ENCODE measurements at regions not wholly inside any gene's neighbourhood (a gene's known extent, or its start where the extent isn't known, plus 50 kb on each side); places are given as distances from the start of the nearest gene placed in this dataset.

DNA sequence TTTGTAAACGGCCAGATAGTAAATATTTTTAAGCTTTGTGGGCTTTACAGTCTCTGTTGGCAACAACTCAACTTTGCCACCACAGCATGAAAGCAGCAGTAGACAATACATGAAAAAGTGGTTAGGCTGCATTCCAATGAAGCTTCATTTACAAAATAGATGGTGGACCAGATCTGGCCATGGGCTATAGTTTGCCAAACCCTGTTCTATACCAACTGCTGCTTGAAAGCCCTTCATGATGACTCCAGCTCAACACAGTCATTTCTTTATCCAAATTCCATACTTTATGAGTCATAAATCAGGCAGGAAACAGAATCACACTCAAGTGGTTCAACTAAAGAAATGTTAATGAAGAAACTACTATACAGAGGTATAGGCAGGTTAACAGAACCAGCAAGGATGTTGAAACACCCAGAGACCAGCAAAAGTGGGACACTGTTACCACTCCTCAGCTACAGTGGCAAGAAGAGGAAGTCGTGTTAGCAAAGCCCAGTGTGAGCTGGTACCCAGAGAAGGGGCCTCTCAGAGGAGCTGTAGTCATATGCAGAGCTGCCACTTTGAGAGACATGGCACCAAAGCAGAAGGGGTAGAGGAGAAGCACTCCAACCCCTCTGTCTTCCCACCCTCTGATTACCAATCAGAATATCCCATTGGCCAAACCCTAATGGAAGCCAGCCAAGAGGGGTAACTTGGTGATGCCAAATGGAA is 72.5 kb downstream of the PRLHR start:
- Histone ChIP-seq H3K9me3 (no peaks in the 10 kb centered on the region), H3K4me1 (no peaks in the 10 kb centered on the region), H3K4me3 (no peak overlapping the region), H3K27me3 (no peaks in the 10 kb centered on the region), H3K27ac (no peak overlapping the region), H3K36me3 (no peaks in the 10 kb centered on the region)
- no peak for TF ChIP-seq EP300 (IDR thresholded peaks at IDR 0.05)
- TF ChIP-seq POLR2AphosphoS5 (IDR thresholded peaks at IDR 0.05): no peak
- no peak for TF ChIP-seq POLR2A (IDR thresholded peaks at IDR 0.05)
- TF ChIP-seq, protein P1, sequence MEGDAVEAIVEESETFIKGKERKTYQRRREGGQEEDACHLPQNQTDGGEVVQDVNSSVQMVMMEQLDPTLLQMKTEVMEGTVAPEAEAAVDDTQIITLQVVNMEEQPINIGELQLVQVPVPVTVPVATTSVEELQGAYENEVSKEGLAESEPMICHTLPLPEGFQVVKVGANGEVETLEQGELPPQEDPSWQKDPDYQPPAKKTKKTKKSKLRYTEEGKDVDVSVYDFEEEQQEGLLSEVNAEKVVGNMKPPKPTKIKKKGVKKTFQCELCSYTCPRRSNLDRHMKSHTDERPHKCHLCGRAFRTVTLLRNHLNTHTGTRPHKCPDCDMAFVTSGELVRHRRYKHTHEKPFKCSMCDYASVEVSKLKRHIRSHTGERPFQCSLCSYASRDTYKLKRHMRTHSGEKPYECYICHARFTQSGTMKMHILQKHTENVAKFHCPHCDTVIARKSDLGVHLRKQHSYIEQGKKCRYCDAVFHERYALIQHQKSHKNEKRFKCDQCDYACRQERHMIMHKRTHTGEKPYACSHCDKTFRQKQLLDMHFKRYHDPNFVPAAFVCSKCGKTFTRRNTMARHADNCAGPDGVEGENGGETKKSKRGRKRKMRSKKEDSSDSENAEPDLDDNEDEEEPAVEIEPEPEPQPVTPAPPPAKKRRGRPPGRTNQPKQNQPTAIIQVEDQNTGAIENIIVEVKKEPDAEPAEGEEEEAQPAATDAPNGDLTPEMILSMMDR (IDR thresholded peaks at IDR 0.05): no peak
- WGBS: 42% methylated on average over 2 of the region's 2 CpGs
- no peak for DNase-seq (ENCODE audit: low spot score in 2 of 2)

DNA sequence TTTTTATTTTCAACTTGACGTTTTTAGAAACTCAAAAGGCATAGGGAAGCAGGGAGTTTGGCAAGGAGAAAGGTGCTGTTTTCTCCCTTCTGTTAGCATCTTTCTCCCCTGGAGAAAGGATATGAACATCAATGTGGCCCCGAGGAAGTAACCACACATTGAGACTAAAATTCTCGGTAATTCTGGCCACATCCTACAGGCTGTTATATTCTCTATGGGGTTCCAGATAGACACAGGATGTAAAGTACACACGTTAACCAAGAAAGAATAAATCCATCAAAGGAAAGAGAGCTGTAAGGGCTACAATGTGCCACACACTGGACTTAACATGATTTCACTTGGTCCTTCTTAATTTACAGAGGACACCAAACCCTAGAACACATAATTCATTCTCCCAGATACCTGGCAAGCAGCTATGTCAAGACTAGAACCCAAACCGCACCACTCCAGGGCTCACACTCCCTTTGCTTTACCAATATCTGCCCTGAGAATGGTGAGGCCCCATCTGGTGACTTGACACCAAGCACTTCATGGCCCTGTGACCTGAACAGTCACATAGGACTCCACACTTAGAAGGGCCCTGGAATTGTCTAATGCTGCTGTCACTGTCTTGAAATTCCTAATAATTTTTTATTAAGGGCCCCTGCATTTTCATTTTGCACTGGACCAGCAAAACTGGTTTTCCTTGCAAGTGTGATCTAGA is 73.9 kb downstream of the PRLHR start:
- no peaks in the 10 kb centered on the region for H3K9me3 ChIP-seq
- no peaks in the 10 kb centered on the region for H3K4me1 ChIP-seq
- no peaks in the 10 kb centered on the region for H3K36me3 ChIP-seq
- TF ChIP-seq, protein P1 (IDR thresholded peaks at IDR 0.05): no peak
- TF ChIP-seq POLR2A (IDR thresholded peaks at IDR 0.05) (no peak), EP300 (IDR thresholded peaks at IDR 0.05) (no peak), POLR2AphosphoS5 (IDR thresholded peaks at IDR 0.05) (no peak)
- WGBS: 69% methylated on average over 5 of the region's 5 CpGs
- no peak overlapping the region for H3K27ac ChIP-seq
- DNase-seq (ENCODE audit: low spot score in 2 of 2): no peak
- H3K27me3 ChIP-seq: no peaks in the 10 kb centered on the region
- H3K4me3 ChIP-seq: no peak overlapping the region

GRCh38 chr10:118520116-118520742 is 75.2 kb downstream of the PRLHR start:
- TF ChIP-seq POLR2AphosphoS5 (IDR thresholded peaks at IDR 0.05) (no peak), POLR2A (IDR thresholded peaks at IDR 0.05) (no peak), EP300 (IDR thresholded peaks at IDR 0.05) (no peak)
- TF ChIP-seq, protein P1 (IDR thresholded peaks at IDR 0.05): no peak
- Histone ChIP-seq H3K9me3 (no peaks in the 10 kb centered on the region), H3K4me1 (no peaks in the 10 kb centered on the region), H3K4me3 (no peak overlapping the region), H3K27ac (no peak overlapping the region), H3K27me3 (no peaks in the 10 kb centered on the region), H3K36me3 (no peaks in the 10 kb centered on the region)
- WGBS: 85% methylated on average over 6 of the region's 6 CpGs
- DNase-seq (ENCODE audit: low spot score in 2 of 2): no peak

GRCh38 chr10:118518095-118518494 is 77.4 kb downstream of the PRLHR start:
- Histone ChIP-seq H3K4me1 (no peaks in the 10 kb centered on the region), H3K27ac (no peak overlapping the region), H3K27me3 (no peaks in the 10 kb centered on the region), H3K36me3 (no peaks in the 10 kb centered on the region), H3K9me3 (no peaks in the 10 kb centered on the region), H3K4me3 (no peak overlapping the region)
- DNase-seq (ENCODE audit: low spot score in 2 of 2): no peak
- TF ChIP-seq, protein P1 (IDR thresholded peaks at IDR 0.05): no peak
- no peak for TF ChIP-seq EP300 (IDR thresholded peaks at IDR 0.05)
- no peak for TF ChIP-seq POLR2A (IDR thresholded peaks at IDR 0.05)
- no peak for TF ChIP-seq POLR2AphosphoS5 (IDR thresholded peaks at IDR 0.05)

- no peaks in the 10 kb centered on the region for H3K9me3 ChIP-seq
- TF ChIP-seq, protein P1 (IDR thresholded peaks at IDR 0.05): no peak
- no peak for TF ChIP-seq POLR2A (IDR thresholded peaks at IDR 0.05)
- TF ChIP-seq POLR2AphosphoS5 (IDR thresholded peaks at IDR 0.05): no peak
- H3K27me3 ChIP-seq: no peaks in the 10 kb centered on the region
- H3K36me3 ChIP-seq: no peaks in the 10 kb centered on the region
- no peak overlapping the region for H3K4me3 ChIP-seq
- WGBS: 92% methylated on average over 4 of the region's 4 CpGs
- H3K4me1 ChIP-seq: no peaks in the 10 kb centered on the region
- H3K27ac ChIP-seq: no peak overlapping the region
- no peak for DNase-seq (ENCODE audit: low spot score in 2 of 2)
Observed at GRCh38 chr10:118516716-118517115, 78.7 kb downstream of the PRLHR start.

Measured in suprapubic skin (tissue), 4 donors.